ENCODE measurements at regions not wholly inside any gene's neighbourhood (a gene's known extent, or its start where the extent isn't known, plus 50 kb on each side); places are given as distances from the start of the nearest gene placed in this dataset.
A peak's percentile ranks its signal among the peaks of the same experiment; 100 is the strongest.
"Not testable (repeated sequence)": the region's sequence is repeated elsewhere in the genome, so short reads cannot be mapped to it uniquely, and the experiment has no call there.

GRCh38 chr2:205869439-205869838, 187.1 kb downstream of the NRP2 start:
- H3K36me3 ChIP-seq (ENCODE audit: control insufficient read depth, insufficient read depth, low read length), result no peaks in the 10 kb centered on the region
- no peak overlapping the region for H3K27ac ChIP-seq (ENCODE audit: low read depth, low read length)
- H3K9ac ChIP-seq (ENCODE audit: low read length), result no peak overlapping the region
- H3K4me1 ChIP-seq (ENCODE audit: control insufficient read depth, insufficient read depth, low read length), result peaks cover 8% of the 10 kb centered on the region
- no peak overlapping the region for H3K4me3 ChIP-seq (ENCODE audit: low read length)
- H3K27me3 ChIP-seq (ENCODE audit: control insufficient read depth, insufficient read depth, low read length), result no peaks in the 10 kb centered on the region

GRCh38 chr2:205868773-205869333, 186.6 kb downstream of the NRP2 start:
- Histone ChIP-seq H3K9ac (ENCODE audit: low read length) (no peak overlapping the region), H3K27me3 (ENCODE audit: control insufficient read depth, insufficient read depth, low read length) (no peaks in the 10 kb centered on the region), H3K4me3 (ENCODE audit: low read length) (no peak overlapping the region), H3K4me1 (ENCODE audit: control insufficient read depth, insufficient read depth, low read length) (peaks cover 8% of the 10 kb centered on the region), H3K27ac (ENCODE audit: low read depth, low read length) (no peak overlapping the region), H3K36me3 (ENCODE audit: control insufficient read depth, insufficient read depth, low read length) (no peaks in the 10 kb centered on the region)

GRCh38 chr2:205868053-205868452, 185.8 kb downstream of the NRP2 start:
- no peaks in the 10 kb centered on the region for H3K27me3 ChIP-seq (ENCODE audit: control insufficient read depth, insufficient read depth, low read length)
- H3K4me1 ChIP-seq (ENCODE audit: control insufficient read depth, insufficient read depth, low read length), result peaks cover 8% of the 10 kb centered on the region
- no peak overlapping the region for H3K27ac ChIP-seq (ENCODE audit: low read depth, low read length)
- H3K9ac ChIP-seq (ENCODE audit: low read length), result no peak overlapping the region
- H3K4me3 ChIP-seq (ENCODE audit: low read length), result no peak overlapping the region
- H3K36me3 ChIP-seq (ENCODE audit: control insufficient read depth, insufficient read depth, low read length), result no peaks in the 10 kb centered on the region

- no peak overlapping the region for H3K27ac ChIP-seq (ENCODE audit: low read depth, low read length)
- H3K27me3 ChIP-seq (ENCODE audit: control insufficient read depth, insufficient read depth, low read length), result no peaks in the 10 kb centered on the region
- no peak overlapping the region for H3K4me3 ChIP-seq (ENCODE audit: low read length)
- H3K9ac ChIP-seq (ENCODE audit: low read length), result no peak overlapping the region
- no peaks in the 10 kb centered on the region for H3K36me3 ChIP-seq (ENCODE audit: control insufficient read depth, insufficient read depth, low read length)
- peaks cover 8% of the 10 kb centered on the region for H3K4me1 ChIP-seq (ENCODE audit: control insufficient read depth, insufficient read depth, low read length)
Measured at GRCh38 chr2:205867371-205867770, 185.1 kb downstream of the NRP2 start.

- Histone ChIP-seq H3K4me3 (ENCODE audit: low read length) (no peak overlapping the region), H3K27me3 (ENCODE audit: control insufficient read depth, insufficient read depth, low read length) (no peaks in the 10 kb centered on the region), H3K9ac (ENCODE audit: low read length) (no peak overlapping the region), H3K36me3 (ENCODE audit: control insufficient read depth, insufficient read depth, low read length) (no peaks in the 10 kb centered on the region), H3K4me1 (ENCODE audit: control insufficient read depth, insufficient read depth, low read length) (peaks cover 8% of the 10 kb centered on the region), H3K27ac (ENCODE audit: low read depth, low read length) (peak overlapping the region; percentile 65)
Measured at GRCh38 chr2:205865905-205866441, 183.7 kb downstream of the NRP2 start.

GRCh38 chr2:205865056-205865455, 182.8 kb downstream of the NRP2 start:
- Histone ChIP-seq H3K27me3 (ENCODE audit: control insufficient read depth, insufficient read depth, low read length) (no peaks in the 10 kb centered on the region), H3K9ac (ENCODE audit: low read length) (no peak overlapping the region), H3K4me3 (ENCODE audit: low read length) (no peak overlapping the region), H3K36me3 (ENCODE audit: control insufficient read depth, insufficient read depth, low read length) (no peaks in the 10 kb centered on the region), H3K4me1 (ENCODE audit: control insufficient read depth, insufficient read depth, low read length) (peaks cover 8% of the 10 kb centered on the region), H3K27ac (ENCODE audit: low read depth, low read length) (no peak overlapping the region)

GRCh38 chr2:205864491-205864890, 182.2 kb downstream of the NRP2 start:
- Histone ChIP-seq H3K27ac (ENCODE audit: low read depth, low read length) (no peak overlapping the region), H3K4me3 (ENCODE audit: low read length) (no peak overlapping the region), H3K36me3 (ENCODE audit: control insufficient read depth, insufficient read depth, low read length) (no peaks in the 10 kb centered on the region), H3K27me3 (ENCODE audit: control insufficient read depth, insufficient read depth, low read length) (no peaks in the 10 kb centered on the region), H3K4me1 (ENCODE audit: control insufficient read depth, insufficient read depth, low read length) (peaks cover 8% of the 10 kb centered on the region), H3K9ac (ENCODE audit: low read length) (no peak overlapping the region)

- H3K4me3 ChIP-seq (ENCODE audit: low read length); H3K4me1 ChIP-seq (ENCODE audit: control insufficient read depth, insufficient read depth, low read length); H3K27ac ChIP-seq (ENCODE audit: low read depth, low read length); H3K9ac ChIP-seq (ENCODE audit: low read length); H3K36me3 ChIP-seq (ENCODE audit: control insufficient read depth, insufficient read depth, low read length); H3K27me3 ChIP-seq (ENCODE audit: control insufficient read depth, insufficient read depth, low read length): not testable (repeated sequence)
Measured at GRCh38 chr2:205862761-205863160, 180.5 kb downstream of the NRP2 start.

- Histone ChIP-seq H3K4me3 (ENCODE audit: low read length) (no peak overlapping the region), H3K27ac (ENCODE audit: low read depth, low read length) (no peak overlapping the region), H3K27me3 (ENCODE audit: control insufficient read depth, insufficient read depth, low read length) (no peaks in the 10 kb centered on the region), H3K36me3 (ENCODE audit: control insufficient read depth, insufficient read depth, low read length) (no peaks in the 10 kb centered on the region), H3K4me1 (ENCODE audit: control insufficient read depth, insufficient read depth, low read length) (peaks cover 4% of the 10 kb centered on the region), H3K9ac (ENCODE audit: low read length) (no peak overlapping the region)
Measured at GRCh38 chr2:205860885-205861284, 178.6 kb downstream of the NRP2 start.

GRCh38 chr2:205860181-205860580, 177.9 kb downstream of the NRP2 start:
- Histone ChIP-seq H3K4me3 (ENCODE audit: low read length) (no peak overlapping the region), H3K27me3 (ENCODE audit: control insufficient read depth, insufficient read depth, low read length) (no peaks in the 10 kb centered on the region)

GRCh38 chr2:205858881-205859441, 176.7 kb downstream of the NRP2 start:
- no peak overlapping the region for H3K4me3 ChIP-seq (ENCODE audit: low read length)
- no peak overlapping the region for H3K27ac ChIP-seq (ENCODE audit: low read depth, low read length)

More at GRCh38 chr2:205860181-205860580, 177.9 kb downstream of the NRP2 start:
- Histone ChIP-seq H3K9ac (ENCODE audit: low read length) (no peak overlapping the region), H3K4me1 (ENCODE audit: control insufficient read depth, insufficient read depth, low read length) (no peaks in the 10 kb centered on the region), H3K27ac (ENCODE audit: low read depth, low read length) (no peak overlapping the region), H3K36me3 (ENCODE audit: control insufficient read depth, insufficient read depth, low read length) (no peaks in the 10 kb centered on the region)

GRCh38 chr2:205858275-205858674, 176.0 kb downstream of the NRP2 start:
- Histone ChIP-seq H3K4me1 (ENCODE audit: control insufficient read depth, insufficient read depth, low read length) (no peaks in the 10 kb centered on the region), H3K27me3 (ENCODE audit: control insufficient read depth, insufficient read depth, low read length) (no peaks in the 10 kb centered on the region), H3K36me3 (ENCODE audit: control insufficient read depth, insufficient read depth, low read length) (no peaks in the 10 kb centered on the region), H3K27ac (ENCODE audit: low read depth, low read length) (no peak overlapping the region), H3K4me3 (ENCODE audit: low read length) (no peak overlapping the region), H3K9ac (ENCODE audit: low read length) (no peak overlapping the region)

More at GRCh38 chr2:205858881-205859441, 176.7 kb downstream of the NRP2 start:
- Histone ChIP-seq H3K9ac (ENCODE audit: low read length) (no peak overlapping the region), H3K27me3 (ENCODE audit: control insufficient read depth, insufficient read depth, low read length) (no peaks in the 10 kb centered on the region), H3K4me1 (ENCODE audit: control insufficient read depth, insufficient read depth, low read length) (no peaks in the 10 kb centered on the region), H3K36me3 (ENCODE audit: control insufficient read depth, insufficient read depth, low read length) (no peaks in the 10 kb centered on the region)
